Kidney (tissue), 13 donors: ENCODE measurements at regions not wholly inside any gene's neighbourhood (a gene's known extent, or its start where the extent isn't known, plus 50 kb on each side); places are given as distances from the start of the nearest gene placed in this dataset.

Source experiments
- DNase-seq, 5 donors: peaks; one replicate each; pipeline ENCODE4 v3.0.0-alpha.2; 2013 to 2020
- FAIRE-seq: peaks from 2 replicates; lab custom pipeline; 2012; peaks lifted over from hg19 to GRCh38; lab: Jason Lieb, UNC
- H3K27ac ChIP-seq, 2 donors: one replicate each; pipeline ENCODE4 v1.7.0; 2013; ENCODE audit warnings: low read depth in 2 of 2, low read length in 2 of 2, inconsistent platforms in 1 of 2
- H3K27me3 ChIP-seq: one replicate; pipeline ENCODE4 v1.7.1; 2013; ENCODE audit warnings: low read length, inconsistent platforms; ENCODE audit not compliant: control insufficient read depth, insufficient read depth
- H3K36me3 ChIP-seq, 3 donors: one replicate each; pipeline versions ENCODE4 v1.7.0 to v1.7.1; 2013; ENCODE audit warnings: low read length in 3 of 3, control low read depth in 1 of 3, inconsistent platforms in 1 of 3; ENCODE audit not compliant: insufficient read depth in 3 of 3, control insufficient read depth in 2 of 3
- H3K4me1 ChIP-seq, 3 donors: one replicate each; pipeline versions ENCODE4 v1.7.0 to v1.7.1; 2013; ENCODE audit warnings: low read length in 3 of 3, inconsistent platforms in 1 of 3, low read depth in 1 of 3; ENCODE audit not compliant: control insufficient read depth in 2 of 3, insufficient read depth in 2 of 3
- H3K4me3 ChIP-seq, 3 donors: one replicate each; pipeline versions ENCODE4 v1.7.0 to v1.8.1; 2013; ENCODE audit warnings: low read length in 3 of 3, control low read depth in 1 of 3, inconsistent platforms in 1 of 3
- H3K9ac ChIP-seq, 3 donors: one replicate each; pipeline versions ENCODE4 v1.7.0 to v1.7.1; 2013; ENCODE audit warnings: low read length in 3 of 3, control low read depth in 1 of 3, inconsistent platforms in 1 of 3
- H3K9me3 ChIP-seq, 3 donors: one replicate each; pipeline versions ENCODE4 v1.7.0 to v1.7.1; 2013; ENCODE audit warnings: low read length in 3 of 3, control low read depth in 1 of 3, inconsistent platforms in 1 of 3; ENCODE audit not compliant: control insufficient read depth in 2 of 3, insufficient read depth in 1 of 3
- intact Hi-C: fragments of 100-400 bp; cut with DNase I; formaldehyde crosslinking; loops from one replicate; pipeline ENCODE4 v1.11.1; 2022
- TF ChIP-seq, protein P1 (sequence below): IDR thresholded peaks from 3 replicates; pipeline ENCODE4 v1.5.1; 2012; ENCODE audit warnings: mild to moderate bottlenecking, moderate library complexity, borderline replicate concordance; ENCODE audit not compliant: insufficient read depth; ENCODE audit errors: extremely low read depth
- donor health status: control.
- donor health status: control.
- donor health status: control.
- donor health status: control.
- donor health status: control.
- donor health status: DM: yes; HTN: yes; CAD: no.
- donor health status: Normal renal cell carcinoma (clear cell type).

DNA sequence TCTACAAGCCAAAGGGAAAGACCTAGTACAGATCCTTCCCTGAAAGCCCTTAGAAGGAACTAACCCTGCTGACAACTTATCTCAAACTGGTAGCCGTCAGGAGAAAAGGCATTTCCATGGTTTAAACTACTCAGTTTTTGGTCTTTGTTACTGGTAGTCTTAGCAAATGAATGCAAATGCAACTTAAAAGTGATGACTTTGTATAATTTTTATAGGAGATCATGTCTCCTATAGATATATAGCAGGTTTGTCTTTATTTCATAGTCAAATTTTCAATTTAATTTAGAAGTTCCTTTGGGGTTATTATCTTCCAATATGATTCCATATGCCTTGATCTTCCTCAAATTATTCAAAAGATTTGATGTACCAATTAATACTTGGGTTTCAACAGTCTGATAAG is 1173.0 kb upstream of the CNTN5 start:
- Histone ChIP-seq H3K27ac (no peak overlapping the region), H3K4me3 (no peak overlapping the region), H3K27me3 (no peaks in the 10 kb centered on the region), H3K4me1 (no peaks in the 10 kb centered on the region), H3K9ac (no peak overlapping the region), H3K9me3 (no peaks in the 10 kb centered on the region), H3K36me3 (no peaks in the 10 kb centered on the region)
- DNase-seq = no peak
- FAIRE-seq = no peak
- TF ChIP-seq, protein P1, sequence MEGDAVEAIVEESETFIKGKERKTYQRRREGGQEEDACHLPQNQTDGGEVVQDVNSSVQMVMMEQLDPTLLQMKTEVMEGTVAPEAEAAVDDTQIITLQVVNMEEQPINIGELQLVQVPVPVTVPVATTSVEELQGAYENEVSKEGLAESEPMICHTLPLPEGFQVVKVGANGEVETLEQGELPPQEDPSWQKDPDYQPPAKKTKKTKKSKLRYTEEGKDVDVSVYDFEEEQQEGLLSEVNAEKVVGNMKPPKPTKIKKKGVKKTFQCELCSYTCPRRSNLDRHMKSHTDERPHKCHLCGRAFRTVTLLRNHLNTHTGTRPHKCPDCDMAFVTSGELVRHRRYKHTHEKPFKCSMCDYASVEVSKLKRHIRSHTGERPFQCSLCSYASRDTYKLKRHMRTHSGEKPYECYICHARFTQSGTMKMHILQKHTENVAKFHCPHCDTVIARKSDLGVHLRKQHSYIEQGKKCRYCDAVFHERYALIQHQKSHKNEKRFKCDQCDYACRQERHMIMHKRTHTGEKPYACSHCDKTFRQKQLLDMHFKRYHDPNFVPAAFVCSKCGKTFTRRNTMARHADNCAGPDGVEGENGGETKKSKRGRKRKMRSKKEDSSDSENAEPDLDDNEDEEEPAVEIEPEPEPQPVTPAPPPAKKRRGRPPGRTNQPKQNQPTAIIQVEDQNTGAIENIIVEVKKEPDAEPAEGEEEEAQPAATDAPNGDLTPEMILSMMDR = no peak
- intact Hi-C loops = no loop called here

GRCh38 chr11:97850701-97851100 is 1170.0 kb upstream of the CNTN5 start:
- intact Hi-C loops = no loop called here
- Histone ChIP-seq H3K4me1 (no peaks in the 10 kb centered on the region), H3K36me3 (no peaks in the 10 kb centered on the region), H3K27me3 (no peaks in the 10 kb centered on the region), H3K27ac (no peak overlapping the region), H3K9me3 (no peaks in the 10 kb centered on the region), H3K4me3 (no peak overlapping the region), H3K9ac (no peak overlapping the region)
- no peak for DNase-seq
- no peak for FAIRE-seq
- TF ChIP-seq, protein P1 = no peak

DNA sequence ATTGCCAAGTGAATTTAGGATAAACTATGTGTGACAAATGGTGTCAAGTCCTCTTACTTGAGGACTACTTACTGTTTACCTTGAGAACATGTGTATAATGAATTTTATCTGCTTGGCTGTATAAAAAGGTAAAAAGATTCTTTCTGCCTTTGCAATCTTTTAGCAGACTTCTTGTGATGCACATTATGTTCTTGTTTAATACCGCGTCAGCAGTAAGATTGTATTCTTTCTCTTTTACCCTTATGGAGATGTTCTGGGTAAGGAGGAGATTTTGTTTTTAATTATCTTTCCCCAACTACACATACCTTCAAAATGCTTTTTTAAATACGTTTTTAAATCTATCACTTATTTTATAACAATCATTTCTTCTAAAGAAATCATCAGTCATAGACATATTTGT is 1166.4 kb upstream of the CNTN5 start:
- FAIRE-seq (no peak), DNase-seq (no peak)
- TF ChIP-seq, protein P1 = no peak
- intact Hi-C loops = no loop called here
- Histone ChIP-seq H3K27me3 (no peaks in the 10 kb centered on the region), H3K9ac (no peak overlapping the region), H3K4me1 (no peaks in the 10 kb centered on the region), H3K9me3 (no peaks in the 10 kb centered on the region), H3K27ac (no peak overlapping the region), H3K4me3 (no peak overlapping the region), H3K36me3 (no peaks in the 10 kb centered on the region)

GRCh38 chr11:97854877-97855276 is 1165.9 kb upstream of the CNTN5 start:
- H3K9ac ChIP-seq = no peak overlapping the region

More at GRCh38 chr11:97854877-97855276, 1165.9 kb upstream of the CNTN5 start:
- H3K4me3 ChIP-seq = no peak overlapping the region
- no peaks in the 10 kb centered on the region for H3K4me1 ChIP-seq
- H3K27ac ChIP-seq = no peak overlapping the region
- H3K27me3 ChIP-seq = no peaks in the 10 kb centered on the region
- no peaks in the 10 kb centered on the region for H3K36me3 ChIP-seq
- TF ChIP-seq, protein P1 = no peak
- intact Hi-C loops = no loop called here
- no peak for FAIRE-seq
- no peaks in the 10 kb centered on the region for H3K9me3 ChIP-seq
- no peak for DNase-seq
